Neural progenitor cell (in vitro differentiated cells): ENCODE measurements at regions not wholly inside any gene's neighbourhood (a gene's known extent, or its start where the extent isn't known, plus 50 kb on each side); places are given as distances from the start of the nearest gene placed in this dataset.

Experiments
- DNase-seq: peaks from one replicate; pipeline ENCODE4 v3.0.0-alpha.2; 2016; ENCODE audit warnings: low spot score
- H2AFZ ChIP-seq: fragments of 200-600 bp; sonication (generic); replicated peaks from 2 replicates; pipeline ENCODE4 v1.6.1; 2016; ENCODE audit warnings: antibody characterized with exemption
- H3F3A ChIP-seq: fragments of 200-600 bp; sonication (generic); 2 replicates; pipeline ENCODE4 v1.6.1; 2016; ENCODE audit warnings: antibody characterized with exemption, low read depth
- H3K27ac ChIP-seq: fragments of 200-600 bp; sonication (generic); 2 replicates; pipeline ENCODE4 v1.5.1; 2016; ENCODE audit warnings: mild to moderate bottlenecking
- H3K27me3 ChIP-seq: fragments of 200-600 bp; sonication (generic); 2 replicates; pipeline ENCODE4 v1.6.1; 2016; ENCODE audit warnings: mild to moderate bottlenecking, moderate library complexity
- H3K36me3 ChIP-seq: fragments of 200-600 bp; sonication (generic); 2 replicates; pipeline ENCODE4 v1.5.1; 2016
- H3K4me1 ChIP-seq: fragments of 200-600 bp; sonication (generic); 2 replicates; pipeline ENCODE4 v1.6.1; 2016; ENCODE audit warnings: mixed run types
- H3K4me2 ChIP-seq: fragments of 200-600 bp; sonication (generic); 2 replicates; pipeline ENCODE4 v1.6.1; 2016
- H3K4me3 ChIP-seq: fragments of 200-600 bp; sonication (generic); 2 replicates; pipeline ENCODE4 v1.5.1; 2016
- H3K79me2 ChIP-seq: fragments of 200-600 bp; sonication (generic); 2 replicates; pipeline ENCODE4 v1.6.1; 2016; ENCODE audit warnings: low read depth
- H3K9ac ChIP-seq: fragments of 200-600 bp; sonication (generic); 2 replicates; pipeline ENCODE4 v1.6.1; 2016
- H3K9me3 ChIP-seq: fragments of 200-600 bp; sonication (generic); 2 replicates; pipeline ENCODE4 v1.5.1; 2016; ENCODE audit warnings: low read depth
- H4K20me1 ChIP-seq: fragments of 200-600 bp; sonication (generic); 2 replicates; pipeline ENCODE4 v1.6.1; 2016; ENCODE audit warnings: low read depth
- H3K27ac Mint-ChIP-seq: 3 replicates; pipeline ENCODE4 v1.8.0; 2021; ENCODE audit warnings: mixed read lengths
- H3K27me3 Mint-ChIP-seq: 2 replicates; pipeline ENCODE4 v1.8.0; 2022; ENCODE audit warnings: low read depth, mild to moderate bottlenecking, inconsistent platforms, moderate library complexity, mixed read lengths; ENCODE audit not compliant: insufficient read depth
- H3K36me3 Mint-ChIP-seq: 3 replicates; pipeline ENCODE4 v1.8.0; 2021; ENCODE audit warnings: mixed read lengths
- H3K4me1 Mint-ChIP-seq: 3 replicates; pipeline ENCODE4 v1.8.0; 2021; ENCODE audit warnings: mixed read lengths
- H3K4me3 Mint-ChIP-seq: 3 replicates; pipeline ENCODE4 v1.8.0; 2021; ENCODE audit warnings: mild to moderate bottlenecking, moderate library complexity, mixed read lengths
- H3K9me3 Mint-ChIP-seq: 3 replicates; pipeline ENCODE4 v1.8.0; 2020; ENCODE audit warnings: mixed read lengths
- EZH2 ChIP-seq: fragments of 200-600 bp; sonication (generic); IDR thresholded peaks from 2 replicates; pipeline ENCODE4 v1.6.1; 2017; ENCODE audit warnings: antibody characterized with exemption, mild to moderate bottlenecking, moderate library complexity
- EZH2phosphoT487 ChIP-seq: fragments of 200-600 bp; sonication (generic); IDR thresholded peaks from 2 replicates; pipeline ENCODE4 v1.6.1; 2017; ENCODE audit warnings: antibody characterized with exemption
- TF ChIP-seq, protein P1 (sequence below): fragments of 200-600 bp; sonication (generic); IDR thresholded peaks from 2 replicates; pipeline ENCODE4 v1.5.1; 2017; ENCODE audit warnings: antibody characterized with exemption, mild to moderate bottlenecking

DNA sequence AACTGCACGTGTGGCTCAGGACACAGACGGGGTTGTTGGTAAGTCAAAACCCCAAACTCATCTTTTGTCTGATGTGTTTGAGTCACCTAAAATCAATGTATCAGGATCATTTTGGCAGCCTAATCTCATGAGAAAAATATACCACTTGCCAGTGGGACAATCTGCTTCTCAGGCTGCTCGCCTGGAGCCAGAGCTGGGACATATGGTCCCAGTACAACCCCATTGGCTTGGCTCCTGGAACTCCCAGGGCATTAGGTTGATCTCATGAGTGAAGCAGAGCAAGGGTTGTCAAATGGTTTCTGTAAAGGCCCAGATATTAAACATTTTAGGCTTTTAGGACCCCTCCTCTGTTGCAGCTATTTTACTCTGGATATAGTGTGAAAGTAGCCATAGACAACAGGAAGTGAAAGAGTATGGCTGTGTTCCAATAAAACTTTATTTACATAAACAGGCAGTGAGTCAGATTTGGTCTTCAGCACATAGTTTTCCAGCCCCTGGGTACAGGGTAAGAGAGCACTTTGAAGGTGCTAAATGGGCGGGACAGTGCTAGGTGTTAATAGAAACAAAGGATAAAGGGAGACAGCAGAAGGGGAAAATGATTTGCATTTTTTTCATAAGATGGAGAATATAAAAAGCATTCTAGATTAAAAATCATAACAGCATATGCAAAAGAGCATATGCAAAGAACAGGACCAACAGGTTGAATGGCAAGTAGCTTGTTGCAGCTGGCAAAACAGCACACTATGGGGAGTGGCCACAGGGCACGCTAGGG, 290.8 kb downstream of the KCNS3 start:
- no peaks in the 10 kb centered on the region for H3K79me2 ChIP-seq
- Mint-ChIP-seq H3K27me3 (peaks cover 3% of the 10 kb centered on the region), H3K27ac (no peak overlapping the region), H3K36me3 (no peaks in the 10 kb centered on the region), H3K4me1 (no peaks in the 10 kb centered on the region), H3K9me3 (no peaks in the 10 kb centered on the region), H3K4me3 (no peak overlapping the region)
- H4K20me1 ChIP-seq, result no peaks in the 10 kb centered on the region
- no peak for DNase-seq
- H3K9ac ChIP-seq, result no peak overlapping the region
- H3K4me3 ChIP-seq, result no peak overlapping the region
- H3K36me3 ChIP-seq, result no peaks in the 10 kb centered on the region
- no peaks in the 10 kb centered on the region for H3F3A ChIP-seq
- H3K27me3 ChIP-seq, result no peaks in the 10 kb centered on the region
- H2AFZ ChIP-seq, result no peak overlapping the region
- TF ChIP-seq EZH2phosphoT487 (no peak), EZH2 (no peak)
- TF ChIP-seq, protein P1, sequence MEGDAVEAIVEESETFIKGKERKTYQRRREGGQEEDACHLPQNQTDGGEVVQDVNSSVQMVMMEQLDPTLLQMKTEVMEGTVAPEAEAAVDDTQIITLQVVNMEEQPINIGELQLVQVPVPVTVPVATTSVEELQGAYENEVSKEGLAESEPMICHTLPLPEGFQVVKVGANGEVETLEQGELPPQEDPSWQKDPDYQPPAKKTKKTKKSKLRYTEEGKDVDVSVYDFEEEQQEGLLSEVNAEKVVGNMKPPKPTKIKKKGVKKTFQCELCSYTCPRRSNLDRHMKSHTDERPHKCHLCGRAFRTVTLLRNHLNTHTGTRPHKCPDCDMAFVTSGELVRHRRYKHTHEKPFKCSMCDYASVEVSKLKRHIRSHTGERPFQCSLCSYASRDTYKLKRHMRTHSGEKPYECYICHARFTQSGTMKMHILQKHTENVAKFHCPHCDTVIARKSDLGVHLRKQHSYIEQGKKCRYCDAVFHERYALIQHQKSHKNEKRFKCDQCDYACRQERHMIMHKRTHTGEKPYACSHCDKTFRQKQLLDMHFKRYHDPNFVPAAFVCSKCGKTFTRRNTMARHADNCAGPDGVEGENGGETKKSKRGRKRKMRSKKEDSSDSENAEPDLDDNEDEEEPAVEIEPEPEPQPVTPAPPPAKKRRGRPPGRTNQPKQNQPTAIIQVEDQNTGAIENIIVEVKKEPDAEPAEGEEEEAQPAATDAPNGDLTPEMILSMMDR, result no peak
- H3K9me3 ChIP-seq, result no peaks in the 10 kb centered on the region
- no peaks in the 10 kb centered on the region for H3K4me1 ChIP-seq
- no peak overlapping the region for H3K27ac ChIP-seq
- H3K4me2 ChIP-seq, result no peak overlapping the region

DNA sequence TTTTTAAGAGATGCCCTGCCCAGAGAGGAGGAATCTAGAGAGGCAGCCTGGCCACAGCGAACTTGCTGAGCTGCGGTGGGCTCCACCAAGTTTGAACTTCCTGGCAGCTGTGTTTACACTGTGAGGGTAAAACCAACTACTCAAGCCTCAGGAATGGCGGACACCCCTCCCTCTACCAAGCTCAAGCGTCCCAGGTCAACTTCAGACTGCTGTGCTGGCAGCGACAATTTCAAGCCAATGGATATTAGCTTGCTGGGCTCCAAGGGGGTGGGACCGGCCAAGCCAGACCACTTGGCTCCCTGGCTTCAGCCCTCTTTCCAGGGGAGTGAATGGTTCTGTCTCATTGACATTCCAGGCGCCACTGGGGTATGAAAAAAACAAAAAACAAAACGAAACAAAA, 289.4 kb downstream of the KCNS3 start:
- Mint-ChIP-seq H3K27ac (no peak overlapping the region), H3K4me1 (no peaks in the 10 kb centered on the region), H3K4me3 (no peak overlapping the region), H3K9me3 (no peaks in the 10 kb centered on the region), H3K36me3 (no peaks in the 10 kb centered on the region), H3K27me3 (peaks cover 6% of the 10 kb centered on the region)
- no peak for TF ChIP-seq EZH2
- TF ChIP-seq, protein P1, result no peak
- Histone ChIP-seq H3K9me3 (no peaks in the 10 kb centered on the region), H3K27ac (no peak overlapping the region), H3K4me3 (no peak overlapping the region), H3F3A (no peaks in the 10 kb centered on the region), H4K20me1 (no peaks in the 10 kb centered on the region), H3K4me2 (no peak overlapping the region), H3K36me3 (no peaks in the 10 kb centered on the region), H3K27me3 (no peaks in the 10 kb centered on the region), H3K9ac (no peak overlapping the region), H3K79me2 (no peaks in the 10 kb centered on the region), H2AFZ (no peak overlapping the region), H3K4me1 (no peaks in the 10 kb centered on the region)
- no peak for DNase-seq

DNA sequence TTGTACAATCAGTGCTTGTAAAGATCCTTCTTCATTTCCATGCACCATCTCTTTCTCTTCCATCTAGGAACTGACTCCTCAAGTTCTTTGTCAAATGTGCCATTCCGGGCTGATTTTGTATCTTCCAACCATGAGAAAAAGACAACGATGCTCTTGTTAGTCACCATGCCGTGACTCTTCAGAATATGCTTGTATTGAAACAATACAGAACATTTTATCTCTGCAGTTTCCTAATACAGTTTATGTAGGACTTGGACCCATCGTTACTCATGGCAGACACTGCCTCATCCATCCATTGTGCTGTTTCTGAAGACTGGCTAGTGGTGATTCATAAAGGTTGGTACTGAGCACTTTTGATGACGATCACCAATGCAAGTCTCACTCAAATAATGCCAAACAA, 283.2 kb downstream of the KCNS3 start:
- Mint-ChIP-seq H3K27me3 (peaks cover 6% of the 10 kb centered on the region), H3K9me3 (no peaks in the 10 kb centered on the region), H3K4me1 (peaks cover 6% of the 10 kb centered on the region), H3K4me3 (no peak overlapping the region), H3K36me3 (no peaks in the 10 kb centered on the region), H3K27ac (no peak overlapping the region)
- Histone ChIP-seq H3F3A (no peaks in the 10 kb centered on the region), H3K9me3 (no peaks in the 10 kb centered on the region), H3K9ac (no peak overlapping the region), H3K79me2 (no peaks in the 10 kb centered on the region), H3K27me3 (no peaks in the 10 kb centered on the region), H3K27ac (no peak overlapping the region), H3K4me3 (no peak overlapping the region), H2AFZ (no peak overlapping the region), H4K20me1 (no peaks in the 10 kb centered on the region), H3K36me3 (no peaks in the 10 kb centered on the region), H3K4me2 (no peak overlapping the region), H3K4me1 (no peaks in the 10 kb centered on the region)
- DNase-seq, result no peak
- TF ChIP-seq EZH2phosphoT487 (no peak), EZH2 (no peak)
- TF ChIP-seq, protein P1, result no peak
